GM21447 (cell line): ENCODE measurements at regions not wholly inside any gene's neighbourhood (a gene's known extent, or its start where the extent isn't known, plus 50 kb on each side); places are given as distances from the start of the nearest gene placed in this dataset.

Experiments
- ATAC-seq: cut with Tn5 transposase; IDR thresholded peaks from one replicate; pipeline ENCODE4 v1.9.1; 2021; ENCODE audit not compliant: unreplicated experiment

DNA sequence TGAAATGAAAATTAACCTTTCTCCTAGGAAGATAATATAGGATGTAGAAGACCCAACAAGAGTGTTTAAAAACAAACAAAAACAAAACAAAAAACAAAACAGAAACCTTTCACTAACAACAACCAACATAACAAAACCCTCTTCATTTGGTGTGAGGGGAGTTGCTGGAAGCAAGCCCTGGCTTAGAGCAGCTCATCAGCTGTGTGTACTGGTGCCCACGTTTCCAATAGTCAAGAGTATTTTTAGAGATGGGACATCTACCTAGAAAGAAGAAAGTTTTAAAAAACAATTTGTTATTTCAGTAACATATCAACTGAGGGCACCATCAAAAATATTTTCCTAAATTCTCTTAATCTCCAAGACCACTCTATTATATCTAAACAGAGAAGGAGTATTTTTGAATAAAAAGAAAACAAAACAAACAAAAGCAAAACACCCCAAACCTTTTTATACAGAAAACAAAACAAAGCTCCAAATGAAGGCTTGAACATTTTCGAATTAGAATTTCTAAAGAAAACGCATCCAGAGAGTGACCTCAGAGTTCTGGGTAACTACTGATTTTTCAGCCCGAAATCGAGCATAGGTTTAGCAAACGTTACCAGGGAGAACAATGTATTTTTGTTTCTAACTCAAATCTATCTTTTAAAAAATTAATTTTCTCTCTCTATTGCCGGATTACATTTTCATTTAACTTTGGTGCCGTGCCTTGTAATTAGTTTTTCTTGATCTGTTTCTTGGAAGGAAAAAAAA, 134.6 kb downstream of the INSIG2 start:
- ATAC-seq: no peak

DNA sequence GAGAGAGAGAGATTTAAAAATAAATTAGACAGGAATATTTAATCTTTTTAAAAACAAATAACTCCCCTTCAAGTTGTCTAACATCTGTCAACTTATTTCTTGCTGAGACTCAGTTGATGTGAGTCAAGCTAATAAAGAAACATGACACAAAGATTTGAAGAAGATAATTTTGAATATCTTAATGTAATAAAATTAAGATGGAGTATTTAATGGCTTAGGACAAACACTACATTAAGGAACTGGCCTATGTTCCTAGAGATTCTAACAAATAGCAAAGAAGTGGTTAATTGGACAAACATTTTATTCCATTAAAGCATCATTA, 134.0 kb downstream of the INSIG2 start:
- ATAC-seq: no peak

DNA sequence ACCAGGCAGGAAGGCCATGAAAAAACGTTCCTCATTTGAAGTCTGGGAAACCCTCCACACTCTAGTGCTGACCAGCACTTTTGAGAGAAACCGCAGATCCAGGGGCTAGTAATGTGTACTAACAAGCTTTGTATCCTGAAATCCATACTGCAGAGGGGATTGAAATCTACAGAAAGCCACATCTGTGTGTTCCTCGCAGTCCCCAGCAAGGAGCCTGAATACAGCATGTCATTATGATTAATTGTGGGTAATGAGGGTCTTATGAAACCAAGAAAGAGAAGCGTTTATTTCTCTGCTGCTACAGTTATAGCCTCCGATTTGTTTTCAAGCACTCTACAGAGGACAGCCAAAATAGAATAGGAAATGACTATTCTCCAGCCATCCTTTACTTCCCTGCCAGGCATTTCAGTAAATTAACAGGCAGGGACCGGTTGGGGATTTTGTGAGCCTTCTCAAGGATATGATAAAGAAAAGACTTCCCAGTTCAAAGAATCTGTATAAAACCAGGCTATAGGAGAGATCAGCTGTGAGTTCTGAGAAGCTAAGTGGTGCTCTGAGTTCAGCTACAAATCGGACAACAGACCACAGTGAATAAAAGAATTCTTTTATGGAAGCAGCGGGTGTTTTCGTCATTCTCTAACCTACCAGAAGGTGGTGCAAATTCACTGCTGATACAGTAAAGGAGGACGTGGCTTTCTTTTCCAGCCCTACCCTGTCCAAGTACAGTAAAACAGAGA, 133.4 kb downstream of the INSIG2 start:
- peak; percentile 54 for ATAC-seq

DNA sequence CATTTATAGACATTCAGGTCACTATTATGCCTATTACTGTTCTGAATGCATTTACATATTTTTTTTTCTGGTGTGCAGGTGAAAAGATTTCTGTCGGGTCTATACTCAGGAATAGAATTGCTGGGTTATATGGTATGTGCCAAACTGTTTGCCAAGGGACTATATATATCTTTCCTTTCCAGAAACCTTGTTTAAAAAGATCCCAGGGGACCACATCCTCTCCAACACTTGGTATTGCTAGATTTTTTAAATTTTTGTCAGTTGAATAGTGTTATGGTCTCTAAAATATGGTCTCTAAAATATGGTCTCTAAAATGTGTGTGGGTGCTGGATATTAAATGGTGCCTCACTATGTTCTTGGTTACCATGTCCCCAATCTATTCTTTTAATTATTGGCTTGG, 131.3 kb downstream of the INSIG2 start:
- ATAC-seq: no peak

GRCh38 chr2:118216224-118216623, 128.0 kb downstream of the INSIG2 start:
- ATAC-seq: no peak

DNA sequence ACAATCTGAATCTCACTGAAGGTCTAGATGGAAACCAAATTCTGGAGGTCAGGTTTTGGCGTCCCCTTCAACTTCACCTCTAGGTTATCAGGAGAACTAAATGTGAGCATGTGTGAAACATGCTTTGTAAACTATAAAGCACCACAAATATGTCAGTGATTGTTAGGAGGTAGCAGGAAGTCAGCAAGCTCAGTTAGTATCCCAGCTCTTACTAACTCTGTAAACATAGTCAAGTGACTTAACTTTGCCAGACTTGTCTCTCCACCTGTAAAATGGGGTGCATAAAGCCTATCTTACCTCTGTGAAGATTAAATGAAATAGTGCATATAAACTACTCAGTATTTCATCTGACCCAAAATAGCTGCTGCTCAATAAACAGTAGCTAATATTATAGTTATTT, 121.5 kb downstream of the INSIG2 start:
- ATAC-seq: no peak

- ATAC-seq: no peak
These were observed 119.6 kb downstream of the INSIG2 start for GRCh38 chr2:118207889-118208288.

DNA sequence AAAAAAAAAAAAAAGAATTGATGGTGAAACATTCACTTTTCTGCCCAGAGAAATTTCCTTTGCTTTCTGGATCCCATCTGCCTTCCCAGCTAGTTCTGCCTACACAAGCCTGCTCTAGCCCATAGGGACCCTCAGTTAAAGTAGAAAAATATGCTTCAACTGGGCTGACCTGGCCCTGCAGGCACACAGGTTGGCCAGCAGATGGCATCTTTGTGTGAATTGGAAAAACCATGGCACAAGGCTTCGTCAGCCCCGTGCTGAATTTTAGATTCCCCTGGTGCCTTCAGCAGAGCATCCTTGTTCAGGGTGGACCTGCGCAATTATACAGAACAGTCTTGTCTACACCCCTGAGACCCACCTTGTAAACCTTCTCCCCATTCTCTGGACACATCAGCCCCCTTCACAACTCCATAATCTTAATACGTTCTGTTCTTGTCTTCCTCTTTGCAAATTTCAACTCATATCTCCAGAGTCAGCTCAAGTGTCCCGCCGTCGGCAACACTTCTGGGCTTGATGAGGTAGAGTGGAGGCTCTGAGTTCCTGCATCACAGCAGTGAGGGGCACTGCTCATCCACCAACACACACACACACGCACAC, 114.5 kb downstream of the INSIG2 start:
- ATAC-seq: peak; percentile 83

DNA sequence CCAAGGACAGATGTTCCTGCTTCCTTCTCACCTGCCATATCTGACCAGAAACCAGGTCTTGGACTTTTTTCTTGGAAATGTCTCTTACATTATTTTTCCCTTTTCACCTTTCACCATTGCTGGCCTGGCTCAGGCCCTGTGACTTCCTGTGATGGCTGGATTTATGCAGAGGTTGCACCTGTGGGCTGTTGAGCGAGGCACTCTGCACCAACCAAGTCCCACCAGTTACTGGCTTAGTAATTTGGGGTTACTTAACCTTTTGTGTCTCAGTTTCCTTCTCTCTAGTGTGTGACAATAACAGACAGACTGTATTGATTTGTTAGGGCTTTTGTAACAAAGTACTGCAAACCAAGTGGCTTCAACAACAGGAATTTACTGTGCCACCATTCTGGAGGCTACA, 110.0 kb downstream of the INSIG2 start:
- ATAC-seq: no peak

DNA sequence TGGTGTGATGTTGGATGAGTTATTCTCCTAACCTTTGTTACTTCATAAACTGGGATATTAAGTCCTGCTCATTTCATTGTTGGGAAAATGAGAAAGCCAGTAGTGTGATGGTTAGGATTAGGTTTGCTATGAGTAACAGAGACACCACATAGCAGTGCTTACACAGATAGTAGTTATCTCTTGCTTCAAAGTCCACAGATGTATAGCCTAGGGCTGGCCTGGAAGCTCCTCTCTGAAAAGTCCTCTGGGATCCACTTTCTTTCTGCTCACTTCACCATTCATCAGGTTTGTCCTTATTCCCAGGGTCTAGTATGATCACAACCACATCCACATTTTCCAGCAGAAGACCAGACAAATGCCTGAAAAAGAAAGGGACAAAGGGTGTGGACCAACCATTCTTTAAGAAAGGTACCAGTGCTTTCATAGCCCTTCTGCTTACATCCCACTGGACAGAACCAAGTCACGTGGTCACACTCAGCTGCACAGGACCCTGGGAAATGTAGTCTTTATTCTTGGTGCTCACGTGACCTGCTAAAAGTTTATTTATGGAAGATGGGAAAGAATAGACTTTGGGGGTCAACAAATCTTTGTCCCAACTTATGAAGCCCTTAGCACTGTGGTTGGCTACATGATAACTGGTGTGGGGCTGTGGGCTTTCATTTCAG, 108.9 kb downstream of the INSIG2 start:
- peak; percentile 50 for ATAC-seq

DNA sequence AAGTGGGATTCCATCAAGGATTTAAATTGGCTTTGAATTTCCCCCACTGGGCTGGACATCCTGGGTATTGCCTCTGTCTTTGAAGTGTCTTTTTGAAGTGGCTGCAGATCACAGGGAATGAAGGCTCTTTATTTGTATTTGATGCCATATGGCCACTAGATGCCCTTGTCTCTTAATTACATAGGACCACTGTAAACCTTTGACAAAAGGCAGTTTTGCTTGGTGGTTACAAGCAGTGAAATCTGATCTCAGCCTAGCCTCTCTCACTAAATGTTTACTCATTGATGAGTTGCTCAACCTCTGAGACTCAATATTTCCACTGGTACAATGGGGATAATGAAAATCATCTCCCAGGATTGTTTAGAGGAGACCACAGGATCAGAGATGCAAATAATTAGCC, 102.2 kb downstream of the INSIG2 start:
- ATAC-seq: no peak

DNA sequence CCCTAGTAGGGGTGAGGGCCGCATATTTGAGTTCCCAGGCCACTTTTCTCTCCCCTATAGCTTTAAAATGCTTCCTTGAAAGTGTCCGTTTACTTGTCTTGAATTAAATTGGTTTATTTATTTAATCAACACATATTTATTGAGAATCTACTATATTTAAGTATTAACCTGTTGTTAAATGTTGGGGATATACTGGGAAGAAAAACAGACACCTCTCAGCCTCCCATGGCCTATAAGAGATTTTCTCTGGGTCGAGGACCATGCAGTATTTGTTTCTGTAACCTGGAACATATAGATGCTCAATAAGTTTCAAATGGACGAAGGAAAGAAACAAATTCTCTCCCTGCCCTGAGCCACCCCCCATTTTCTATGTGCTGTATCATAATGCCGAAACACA, 98.6 kb downstream of the INSIG2 start:
- ATAC-seq: no peak

DNA sequence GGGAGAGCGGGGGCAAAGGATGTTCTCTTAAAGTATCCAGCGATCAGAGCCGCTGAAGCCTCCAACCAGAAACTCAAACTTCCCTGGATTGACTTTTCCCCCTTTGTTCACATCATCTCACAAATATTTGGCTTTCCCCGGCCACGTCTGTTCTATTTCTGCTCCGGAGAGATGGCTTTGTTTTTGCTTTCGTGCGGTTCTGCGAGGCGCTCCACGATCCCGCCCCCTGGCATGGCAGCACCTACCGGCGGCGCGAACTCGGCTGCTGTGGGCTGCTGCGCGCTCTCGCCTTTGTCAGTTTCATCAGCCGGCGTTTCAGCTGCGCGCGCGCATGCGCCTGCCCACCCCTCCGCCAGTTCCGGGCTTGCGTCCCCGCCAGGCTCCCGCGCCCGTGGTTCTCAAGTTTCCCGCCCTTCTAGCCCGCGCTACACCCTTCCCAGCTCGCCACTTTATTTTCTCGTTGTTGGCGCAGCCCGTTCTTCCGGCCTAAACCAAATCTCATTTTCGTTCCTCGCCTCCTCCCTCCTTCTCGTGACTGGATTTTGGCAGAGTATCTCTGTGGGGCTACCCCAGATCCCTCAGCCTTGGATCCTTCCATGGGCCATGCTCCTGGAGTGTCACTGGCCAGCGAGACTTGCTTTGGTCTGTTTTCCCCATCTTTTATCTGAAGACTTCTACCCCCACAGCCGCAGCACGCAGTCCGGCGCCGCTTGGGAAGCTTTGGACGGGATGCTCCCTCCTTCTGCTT, 98.0 kb downstream of the INSIG2 start:
- ATAC-seq: peak; percentile 86

GRCh38 chr2:118185210-118186109, 97.2 kb downstream of the INSIG2 start:
- ATAC-seq: peak; percentile 82

DNA sequence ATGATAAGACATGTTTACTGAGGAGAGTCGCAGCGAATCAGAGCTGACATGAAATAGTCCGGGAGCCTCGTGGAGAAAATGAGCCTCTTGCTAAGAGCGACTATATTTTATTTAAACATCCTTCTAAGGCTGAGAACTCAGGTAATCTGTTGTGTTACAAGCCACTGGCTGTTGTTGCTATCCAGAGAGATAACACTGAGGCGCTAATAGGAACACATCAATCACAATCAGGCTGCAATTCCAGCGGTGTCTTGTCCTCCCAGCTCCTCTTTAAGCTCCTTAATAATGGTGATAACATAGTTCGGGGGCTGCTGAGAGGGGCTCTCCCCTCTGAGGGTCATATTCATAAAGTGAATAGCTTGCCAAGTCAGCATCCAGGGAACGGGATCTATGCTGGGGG, 95.1 kb downstream of the INSIG2 start:
- ATAC-seq: no peak

- ATAC-seq: no peak
These were observed 91.2 kb downstream of the INSIG2 start for GRCh38 chr2:118179445-118179844.

GRCh38 chr2:118177884-118178283, 89.6 kb downstream of the INSIG2 start:
- ATAC-seq: no peak

DNA sequence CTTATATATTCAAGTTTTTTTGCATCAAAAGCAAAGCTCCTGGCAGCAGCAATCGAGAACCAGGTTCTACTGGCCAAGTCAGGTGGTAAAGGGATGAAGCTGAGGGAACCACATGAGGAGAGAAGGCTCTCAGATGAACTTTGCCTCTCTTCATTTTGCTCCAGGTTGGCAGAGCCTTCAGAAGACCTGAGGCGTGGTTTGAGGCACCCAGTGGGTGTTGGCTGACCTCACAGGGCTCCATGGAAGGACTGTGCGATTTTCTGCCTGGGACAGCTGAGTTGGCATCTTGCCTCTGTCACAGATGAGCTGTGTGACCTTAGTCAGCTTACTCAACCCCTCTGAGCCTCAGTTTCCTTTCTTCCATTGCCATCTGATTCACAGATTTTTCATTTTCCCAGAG, 89.0 kb downstream of the INSIG2 start:
- no peak for ATAC-seq

DNA sequence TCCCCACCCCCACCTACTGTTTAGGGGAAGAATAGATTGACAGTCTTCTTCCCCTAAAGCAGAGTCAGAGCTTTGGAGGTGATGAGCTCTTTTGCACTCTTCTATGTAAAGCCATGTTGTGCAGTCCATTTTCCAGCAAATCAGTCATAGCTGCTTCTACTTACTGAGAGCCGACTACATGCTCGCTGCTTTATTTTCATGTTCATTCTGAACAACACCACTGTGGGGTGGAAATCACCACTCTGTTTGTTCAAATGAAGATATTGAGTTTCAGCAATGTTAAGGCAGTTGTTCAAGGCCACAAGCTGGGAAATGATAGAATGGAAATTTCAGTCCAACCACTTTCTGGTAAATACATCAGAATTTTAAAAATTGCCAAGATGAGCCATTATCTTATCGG, 88.3 kb downstream of the INSIG2 start:
- ATAC-seq: no peak

GRCh38 chr2:118171546-118171945, 83.3 kb downstream of the INSIG2 start:
- no peak for ATAC-seq
